H1 (cell line): ENCODE measurements at regions not wholly inside any gene's neighbourhood (a gene's known extent, or its start where the extent isn't known, plus 50 kb on each side); places are given as distances from the start of the nearest gene placed in this dataset.
A peak's percentile ranks its signal among the peaks of the same experiment; 100 is the strongest.

Experiments used
- CTCF ChIA-PET: fragments of 300-600 bp; sonication (Branson Sonifier 250); formaldehyde crosslinking; loops from one replicate; lab custom pipeline; 2021; ENCODE audit not compliant: partially characterized antibody; lab: Charles Lee
- POLR2A ChIA-PET: fragments of 300-600 bp; sonication (Branson Sonifier 250); formaldehyde crosslinking; loops from one replicate; lab custom pipeline; 2021; ENCODE audit warnings: inconsistent platforms; ENCODE audit not compliant: partially characterized antibody; lab: Charles Lee
- DNase-seq, 2 experiments: peaks; one replicate each; pipeline versions ENCODE4 v3.0.0 to v3.0.0-alpha.2; 2010 to 2022; ENCODE audit warnings: low spot score in 2 of 2, low read depth in 1 of 2, mixed read lengths in 1 of 2
- FAIRE-seq: peaks from 2 replicates; lab custom pipeline; 2011; peaks lifted over from hg19 to GRCh38; lab: Jason Lieb, UNC
- H2AFZ ChIP-seq: 2 replicates; pipeline ENCODE4 v1.8.1; 2012; ENCODE audit warnings: low read length, inconsistent platforms
- H2AK5ac ChIP-seq: 2 replicates; pipeline ENCODE4 v1.6.1; 2013; ENCODE audit warnings: low read depth, low read length
- H2BK120ac ChIP-seq: replicated peaks from 2 replicates; pipeline ENCODE3; 2013; ENCODE audit warnings: low read depth, low read length, inconsistent platforms
- H2BK12ac ChIP-seq: 2 replicates; pipeline ENCODE4 v1.6.1; 2013; ENCODE audit warnings: low read depth, low read length
- H2BK15ac ChIP-seq: 2 replicates; pipeline ENCODE4 v1.6.1; 2013; ENCODE audit warnings: low read length
- H2BK20ac ChIP-seq: 2 replicates; pipeline ENCODE4 v1.6.1; 2013; ENCODE audit warnings: low read length
- H2BK5ac ChIP-seq: 2 replicates; pipeline ENCODE4 v1.6.1; 2013; ENCODE audit warnings: low read depth, low read length
- H3K14ac ChIP-seq: 2 replicates; pipeline ENCODE4 v1.6.1; 2013; ENCODE audit warnings: inconsistent platforms; ENCODE audit not compliant: insufficient read length
- H3K18ac ChIP-seq: 2 replicates; pipeline ENCODE4 v1.6.1; 2013; ENCODE audit warnings: low read length; ENCODE audit errors: extremely low read depth
- H3K23ac ChIP-seq: 2 replicates; pipeline ENCODE4 v1.6.1; 2013; ENCODE audit warnings: inconsistent platforms; ENCODE audit not compliant: insufficient read length
- H3K23me2 ChIP-seq: 2 replicates; pipeline ENCODE4 v1.6.1; 2013; ENCODE audit warnings: low read depth, low read length
- H3K27ac ChIP-seq: 2 replicates; pipeline ENCODE4 v1.6.1; 2011; ENCODE audit warnings: low read depth, low read length, inconsistent platforms
- H3K27me3 ChIP-seq, 4 experiments: replicated peaks in 1 of 4; 1 replicate in 1 of 4; 2 replicates in 3 of 4; pipeline versions ENCODE4 v1.6.1 to v1.8.1; 2011 to 2013; ENCODE audit warnings: low read length in 3 of 4, mild to moderate bottlenecking in 3 of 4, inconsistent platforms in 2 of 4, mixed read lengths in 2 of 4, moderate library complexity in 1 of 4; ENCODE audit not compliant: control insufficient read depth in 3 of 4, insufficient read depth in 3 of 4; ENCODE audit errors: extremely low read depth in 1 of 4
- H3K36me3 ChIP-seq, 4 experiments: 2 replicates each; pipeline versions ENCODE4 v1.6.1 to v1.8.1; 2011 to 2013; ENCODE audit warnings: mild to moderate bottlenecking in 4 of 4, low read length in 3 of 4, moderate library complexity in 2 of 4, control low read depth in 1 of 4, inconsistent platforms in 1 of 4; ENCODE audit not compliant: insufficient read depth in 4 of 4, control insufficient read depth in 2 of 4
- H3K4ac ChIP-seq: replicated peaks from 2 replicates; pipeline ENCODE3; 2013; ENCODE audit warnings: low read length, low read depth, mixed read lengths, inconsistent platforms; ENCODE audit not compliant: insufficient read length
- H3K4me1 ChIP-seq, 4 experiments: replicated peaks in 1 of 4; 1 replicate in 1 of 4; 2 replicates in 3 of 4; pipeline versions ENCODE4 v1.6.1 to v1.8.1; 2011 to 2013; ENCODE audit warnings: low read length in 3 of 4, inconsistent platforms in 2 of 4, mixed read lengths in 1 of 4; ENCODE audit not compliant: insufficient read depth in 4 of 4, control insufficient read depth in 3 of 4
- H3K4me2 ChIP-seq, 2 experiments: 2 replicates each; pipeline versions ENCODE4 v1.6.1 to v1.8.1; 2011 to 2013; ENCODE audit warnings: low read depth in 2 of 2, low read length in 2 of 2, control low read depth in 1 of 2, inconsistent platforms in 1 of 2, mild to moderate bottlenecking in 1 of 2; ENCODE audit not compliant: insufficient read depth in 1 of 2
- H3K4me3 ChIP-seq, 4 experiments: fragments of 200-600, 300-600 bp in 1 of 4; sonication (generic), shearing (Covaris generic), sonication (Bioruptor Twin) in 1 of 4; 2 replicates each; pipeline versions ENCODE4 v1.5.1 to v1.8.1; 2011 to 2016; ENCODE audit warnings: low read length in 4 of 4, low read depth in 3 of 4, control low read depth in 2 of 4, inconsistent platforms in 2 of 4, mild to moderate bottlenecking in 2 of 4, mixed read lengths in 1 of 4, moderate library complexity in 1 of 4; ENCODE audit not compliant: insufficient read depth in 2 of 4; ENCODE audit errors: extremely low read depth in 1 of 4
- H3K56ac ChIP-seq: replicated peaks from 2 replicates; pipeline ENCODE3; 2013; ENCODE audit warnings: low read depth, mild to moderate bottlenecking, mixed read lengths, low read length, inconsistent platforms; ENCODE audit not compliant: insufficient read length
- H3K79me1 ChIP-seq: 2 replicates; pipeline ENCODE4 v1.6.1; 2013; ENCODE audit warnings: low read depth, low read length, control low read depth
- H3K79me2 ChIP-seq, 2 experiments: 2 replicates each; pipeline versions ENCODE4 v1.6.1 to v1.8.1; 2012 to 2013; ENCODE audit warnings: low read length in 2 of 2, mild to moderate bottlenecking in 2 of 2, inconsistent platforms in 1 of 2; ENCODE audit not compliant: insufficient read depth in 2 of 2, control insufficient read depth in 1 of 2
- H3K9ac ChIP-seq, 4 experiments: replicated peaks in 1 of 4; 1 replicate in 1 of 4; 2 replicates in 3 of 4; pipeline versions ENCODE4 v1.6.1 to v1.8.1; 2011 to 2013; ENCODE audit warnings: low read depth in 3 of 4, low read length in 3 of 4, control low read depth in 2 of 4, mild to moderate bottlenecking in 2 of 4, moderate library complexity in 2 of 4, inconsistent platforms in 1 of 4; ENCODE audit errors: extremely low read depth in 1 of 4
- H3K9me3 ChIP-seq, 2 experiments: 2 replicates each; pipeline versions ENCODE4 v1.6.1 to v1.8.1; 2012 to 2013; ENCODE audit warnings: mild to moderate bottlenecking in 2 of 2, moderate library complexity in 2 of 2, control low read depth in 1 of 2, inconsistent platforms in 1 of 2, low read depth in 1 of 2, low read length in 1 of 2, mixed read lengths in 1 of 2; ENCODE audit not compliant: insufficient read depth in 2 of 2
- H4K20me1 ChIP-seq, 2 experiments: replicated peaks in 1 of 2; 2 replicates each; pipeline versions ENCODE3 to v1.8.1; 2011 to 2013; ENCODE audit warnings: inconsistent platforms in 2 of 2, low read length in 2 of 2, mild to moderate bottlenecking in 1 of 2; ENCODE audit not compliant: insufficient read depth in 2 of 2, control insufficient read depth in 1 of 2
- H4K5ac ChIP-seq: 2 replicates; pipeline ENCODE4 v1.6.1; 2013; ENCODE audit warnings: low read length, low read depth, mixed read lengths, inconsistent platforms; ENCODE audit not compliant: insufficient read length
- H4K8ac ChIP-seq: 2 replicates; pipeline ENCODE4 v1.8.0; 2013; ENCODE audit warnings: mild to moderate bottlenecking, moderate library complexity, low read length, inconsistent platforms; ENCODE audit not compliant: insufficient read depth; ENCODE audit errors: extremely low read depth
- H4K91ac ChIP-seq: replicated peaks from 2 replicates; pipeline ENCODE3; 2013; ENCODE audit warnings: low read length, mixed read lengths, inconsistent platforms; ENCODE audit not compliant: insufficient read length
- ATF3 ChIP-seq: IDR thresholded peaks from 2 replicates; pipeline ENCODE4 v1.6.1; 2011; ENCODE audit warnings: low read depth, mild to moderate bottlenecking, low read length; ENCODE audit not compliant: insufficient read depth
- CBX5 ChIP-seq: fragments of 300-800, 300-1000 bp; sonication (generic); IDR thresholded peaks from 2 replicates; pipeline ENCODE4 v1.7.1; 2016; ENCODE audit warnings: antibody characterized with exemption, low read length, low read depth
- JUN ChIP-seq: IDR thresholded peaks from 2 replicates; pipeline ENCODE4 v1.6.1; 2011; ENCODE audit warnings: low read depth, mild to moderate bottlenecking, improper control_type of control experiment, low read length
- NANOG ChIP-seq: IDR thresholded peaks from 2 replicates; pipeline ENCODE4 v1.6.1; 2011; ENCODE audit warnings: low read length, low read depth, mild to moderate bottlenecking, inconsistent platforms; ENCODE audit not compliant: insufficient read depth, poor library complexity, severe bottlenecking
- PHF8 ChIP-seq: fragments of 200-600 bp; sonication (generic); conservative IDR thresholded peaks from 2 replicates; pipeline ENCODE4 v1.7.1; 2012; ENCODE audit warnings: low read depth, mild to moderate bottlenecking, inconsistent platforms, low read length, moderate library complexity
- RAD21 ChIP-seq, 2 experiments: IDR thresholded peaks in 1 of 2; conservative IDR thresholded peaks in 1 of 2; 2 replicates each; pipeline ENCODE4 v1.6.1; 2011; ENCODE audit warnings: low read depth in 2 of 2, low read length in 2 of 2, improper control_type of control experiment in 1 of 2, inconsistent platforms in 1 of 2, mild to moderate bottlenecking in 1 of 2, moderate library complexity in 1 of 2
- TEAD4 ChIP-seq: IDR thresholded peaks from 2 replicates; pipeline ENCODE4 v1.6.1; 2012; ENCODE audit warnings: low read depth, low read length, inconsistent platforms, mixed read lengths
- USF2 ChIP-seq: IDR thresholded peaks from 2 replicates; pipeline ENCODE4 v1.6.1; 2011; ENCODE audit warnings: low read length, improper control_type of control experiment
- YY1 ChIP-seq: IDR thresholded peaks from 2 replicates; pipeline ENCODE4 v1.6.1; 2011; ENCODE audit warnings: low read depth, mild to moderate bottlenecking, low read length
- ZNF274 ChIP-seq: IDR thresholded peaks from 2 replicates; pipeline ENCODE4 v1.7.0; 2012; ENCODE audit warnings: low read length, borderline replicate concordance; ENCODE audit errors: extremely low read depth
- WGBS, 2 experiments: shearing (Covaris generic) in 1 of 2; methylation state at CpG; one replicate each; pipeline versions ENCODE4 v1.1.6 to v1.1.7; 2013 to 2015; ENCODE audit warnings: low lambda C conversion rate in 2 of 2, mixed read lengths in 2 of 2, inconsistent platforms in 1 of 2, low coverage in 1 of 2, missing lambda C conversion rate in 1 of 2; ENCODE audit not compliant: insufficient replicate concordance in 2 of 2, insufficient coverage in 1 of 2, insufficient read length in 1 of 2; ENCODE audit errors: extremely low coverage in 1 of 2, missing lambda C conversion rate in 1 of 2; 5-methylcytosine and 5-hydroxymethylcytosine counted together

- Histone ChIP-seq H3K4ac (no peak overlapping the region), H4K20me1 (peaks cover 2 to 11% of the 10 kb centered on the region in 2 experiments), H3K9me3 (peaks cover 0 to 8% of the 10 kb centered on the region in 2 experiments; a peak in 2 of 4 replicates), H3K23me2 (0 out of 2 replicates have a peak, but pooled peaks cover 2% of the 10 kb centered on the region), H3K4me3 (no peak overlapping the region), H3K9ac (no peak overlapping the region), H4K8ac (0 out of 2 replicates have a peak overlapping the region, but pooled peaks have one; percentile 20), H3K4me2 (no peak overlapping the region), H3K27me3 (no peaks in the 10 kb centered on the region), H3K56ac (no peak overlapping the region), H3K79me1 (peaks cover 17% of the 10 kb centered on the region), H2AK5ac (no peak overlapping the region), H2BK120ac (no peak overlapping the region), H2AFZ (no peak overlapping the region), H2BK20ac (no peak overlapping the region), H3K36me3 (0 out of 8 replicates have a peak, but pooled peaks cover 0 to 2% (median 0%) of the 10 kb centered on the region in 4 experiments), H2BK12ac (no peak overlapping the region), H2BK5ac (no peak overlapping the region), H3K4me1 (peaks cover 0 to 6% (median 2%) of the 10 kb centered on the region in 4 experiments; a peak in 5 of 7 replicates), H4K5ac (no peak overlapping the region), H3K23ac (no peak overlapping the region), H3K79me2 (peaks cover 0 to 39% of the 10 kb centered on the region in 2 experiments; a peak in 1 of 4 replicates), H2BK15ac (no peak overlapping the region), H3K18ac (no peak overlapping the region), H3K27ac (no peak overlapping the region), H4K91ac (no peak overlapping the region), H3K14ac (no peak overlapping the region)
- POLR2A ChIA-PET: no interaction called here
- WGBS, 2 experiments: 94% methylated on average over 22 of the region's 23 CpGs; no CpG with 5 or more reads in 1 of the 2 experiments
- DNase-seq (no peak), FAIRE-seq (no peak)
- CTCF ChIA-PET: interaction anchor here (1.0 to 2.0 kb wide), 7 partner anchors 9 to 311 kb away, joined by 3 to 6 read pairs (median 4); no protein-coding TSS in a partner anchor
- TF ChIP-seq TEAD4 (no peak), YY1 (no peak), NANOG (no peak), JUN (no peak), RAD21 (IDR thresholded peaks at IDR 0.05 in 1 of 2, conservative IDR thresholded peaks at IDR 0.05 in 1 of 2; ENCODE audit: low read depth in 2 of 2, low read length in 2 of 2) (no peak), ATF3 (no peak), PHF8 (no peak), USF2 (no peak), ZNF274 (no peak), CBX5 (no peak)
These were observed 68.0 kb upstream of the CIBAR2 start for GRCh38 chr16:85180047-85180826.
